ENCODE measurements at regions not wholly inside any gene's neighbourhood (a gene's known extent, or its start where the extent isn't known, plus 50 kb on each side); places are given as distances from the start of the nearest gene placed in this dataset.
A peak's percentile ranks its signal among the peaks of the same experiment; 100 is the strongest.

GRCh38 chr15:38046257-38047051 lies 112.0 kb downstream of the TMCO5A start:
- whole genome bisulfite sequencing, 2 donors (ENCODE audit: low coverage in 1 of 2) = 80 to 83% methylated on average over 4 of the region's 4 CpGs
- Histone ChIP-seq H3K27ac (no peak overlapping the region), H3K36me3 (no peaks in the 10 kb centered on the region), H3K4me1 (peaks cover 0 to 17% (median 0%) of the 10 kb centered on the region in 4 donors), H3K4me3 (no peak overlapping the region), H3K9me3 (no peaks in the 10 kb centered on the region), H3K27me3 (no peaks in the 10 kb centered on the region)
- TF ChIP-seq POLR2AphosphoS5 (IDR thresholded peaks at IDR 0.05) (no peak), EP300 (IDR thresholded peaks at IDR 0.05; ENCODE audit: low read depth) (no peak), POLR2A (IDR thresholded peaks at IDR 0.05) (no peak), CTCF (IDR thresholded peaks at IDR 0.05) (no peak)
- no peak for DNase-seq
- intact Hi-C loops (cut with DNase I; ENCODE audit: low total_unique reads) (no loop called here), in situ Hi-C loops (cut with MboI; ENCODE audit: low pct_ligation_motif_present in 1 of 4, low pct_unique_long_range_greater_than_20kb in 1 of 4, low sequenced_read_pairs in 3 of 4) (no loop called here)

- Histone ChIP-seq H3K4me3 (no peak overlapping the region), H3K36me3 (no peaks in the 10 kb centered on the region), H3K4me1 (peaks cover 0 to 11% (median 0%) of the 10 kb centered on the region in 4 donors), H3K27ac (no peak overlapping the region), H3K9me3 (no peaks in the 10 kb centered on the region), H3K27me3 (no peaks in the 10 kb centered on the region)
- no peak for DNase-seq
- in situ Hi-C loops (cut with MboI; ENCODE audit: low pct_ligation_motif_present in 1 of 4, low pct_unique_long_range_greater_than_20kb in 1 of 4, low sequenced_read_pairs in 3 of 4) (no loop called here), intact Hi-C loops (cut with DNase I; ENCODE audit: low total_unique reads) (no loop called here)
- WGBS, 2 donors (ENCODE audit: low coverage in 1 of 2) = 75 to 77% methylated on average over 1 to 3 of the region's 3 CpGs
- TF ChIP-seq EP300 (IDR thresholded peaks at IDR 0.05; ENCODE audit: low read depth) (no peak), CTCF (IDR thresholded peaks at IDR 0.05) (no peak), POLR2AphosphoS5 (IDR thresholded peaks at IDR 0.05) (no peak), POLR2A (IDR thresholded peaks at IDR 0.05) (no peak)
These were observed 113.6 kb downstream of the TMCO5A start for GRCh38 chr15:38048001-38048455.

- peak overlapping the region in 2 of 4 donors; percentile 5 to 24 for H3K27ac ChIP-seq
- no peak overlapping the region for H3K4me3 ChIP-seq
- no peak for DNase-seq
- intact Hi-C loops (cut with DNase I; ENCODE audit: low total_unique reads) = no loop called here
- H3K4me1 ChIP-seq = peaks cover 0 to 11% (median 0%) of the 10 kb centered on the region in 4 donors
- H3K9me3 ChIP-seq = no peaks in the 10 kb centered on the region
- WGBS, 2 donors (ENCODE audit: low coverage in 1 of 2) = 82 to 90% methylated on average over 3 to 4 of the region's 4 CpGs
- TF ChIP-seq POLR2A (IDR thresholded peaks at IDR 0.05) (no peak), EP300 (IDR thresholded peaks at IDR 0.05; ENCODE audit: low read depth) (no peak), POLR2AphosphoS5 (IDR thresholded peaks at IDR 0.05) (no peak), CTCF (IDR thresholded peaks at IDR 0.05) (no peak)
- in situ Hi-C loops (cut with MboI; ENCODE audit: low pct_ligation_motif_present in 1 of 4, low pct_unique_long_range_greater_than_20kb in 1 of 4, low sequenced_read_pairs in 3 of 4) = loop anchor here in 1 of 4 donors (25.0 kb wide), 1 partner anchor 187 kb away; no protein-coding TSS in a partner anchor
- no peaks in the 10 kb centered on the region for H3K27me3 ChIP-seq
- H3K36me3 ChIP-seq = no peaks in the 10 kb centered on the region
These were observed 115.5 kb downstream of the TMCO5A start for GRCh38 chr15:38049891-38050290.

GRCh38 chr15:38050529-38051448 lies 116.3 kb downstream of the TMCO5A start:
- no peaks in the 10 kb centered on the region for H3K36me3 ChIP-seq
- H3K27me3 ChIP-seq = no peaks in the 10 kb centered on the region
- no peaks in the 10 kb centered on the region for H3K9me3 ChIP-seq
- in situ Hi-C loops (cut with MboI; ENCODE audit: low pct_ligation_motif_present in 1 of 4, low pct_unique_long_range_greater_than_20kb in 1 of 4, low sequenced_read_pairs in 3 of 4) = loop anchor here in 1 of 4 donors (25.0 kb wide), 1 partner anchor 187 kb away; no protein-coding TSS in a partner anchor
- no peak overlapping the region for H3K4me3 ChIP-seq
- 55 to 69% methylated on average over 4 of the region's 4 CpGs for WGBS, 2 donors (ENCODE audit: low coverage in 1 of 2)
- no peak for DNase-seq
- peak overlapping the region in 2 of 4 donors; percentile 5 to 24 for H3K27ac ChIP-seq
- intact Hi-C loops (cut with DNase I; ENCODE audit: low total_unique reads) = no loop called here
- H3K4me1 ChIP-seq = peaks cover 0 to 11% (median 0%) of the 10 kb centered on the region in 4 donors
- TF ChIP-seq POLR2A (IDR thresholded peaks at IDR 0.05) = no peak
- TF ChIP-seq POLR2AphosphoS5 (IDR thresholded peaks at IDR 0.05) = no peak
- no peak for TF ChIP-seq CTCF (IDR thresholded peaks at IDR 0.05)
- no peak for TF ChIP-seq EP300 (IDR thresholded peaks at IDR 0.05; ENCODE audit: low read depth)

Measured in transverse colon (tissue), 4 donors.